ENCODE measurements at regions not wholly inside any gene's neighbourhood (a gene's known extent, or its start where the extent isn't known, plus 50 kb on each side); places are given as distances from the start of the nearest gene placed in this dataset.

DNA sequence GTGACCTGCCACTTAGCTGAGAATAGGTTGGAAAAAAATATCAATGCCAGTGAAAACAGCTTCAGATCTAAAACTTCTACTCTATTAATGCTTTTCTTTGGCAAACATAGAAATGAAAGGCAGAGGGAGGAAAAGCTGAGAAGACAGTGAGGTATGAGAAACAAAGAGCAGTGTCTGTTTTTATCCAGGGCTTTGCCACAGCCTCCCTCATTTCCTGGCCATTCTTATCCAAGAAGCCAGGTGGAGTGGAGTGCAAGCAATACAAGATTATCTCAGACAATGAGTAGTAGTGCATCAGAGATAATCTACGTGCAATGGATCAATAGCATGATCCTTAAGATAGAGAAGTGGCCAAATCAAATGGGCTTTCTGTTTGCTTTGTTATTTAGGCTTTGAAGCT, 808.7 kb upstream of the PIK3C3 start:
- TF ChIP-seq POLR2A (IDR thresholded peaks at IDR 0.05): no peak
- TF ChIP-seq, protein P1, sequence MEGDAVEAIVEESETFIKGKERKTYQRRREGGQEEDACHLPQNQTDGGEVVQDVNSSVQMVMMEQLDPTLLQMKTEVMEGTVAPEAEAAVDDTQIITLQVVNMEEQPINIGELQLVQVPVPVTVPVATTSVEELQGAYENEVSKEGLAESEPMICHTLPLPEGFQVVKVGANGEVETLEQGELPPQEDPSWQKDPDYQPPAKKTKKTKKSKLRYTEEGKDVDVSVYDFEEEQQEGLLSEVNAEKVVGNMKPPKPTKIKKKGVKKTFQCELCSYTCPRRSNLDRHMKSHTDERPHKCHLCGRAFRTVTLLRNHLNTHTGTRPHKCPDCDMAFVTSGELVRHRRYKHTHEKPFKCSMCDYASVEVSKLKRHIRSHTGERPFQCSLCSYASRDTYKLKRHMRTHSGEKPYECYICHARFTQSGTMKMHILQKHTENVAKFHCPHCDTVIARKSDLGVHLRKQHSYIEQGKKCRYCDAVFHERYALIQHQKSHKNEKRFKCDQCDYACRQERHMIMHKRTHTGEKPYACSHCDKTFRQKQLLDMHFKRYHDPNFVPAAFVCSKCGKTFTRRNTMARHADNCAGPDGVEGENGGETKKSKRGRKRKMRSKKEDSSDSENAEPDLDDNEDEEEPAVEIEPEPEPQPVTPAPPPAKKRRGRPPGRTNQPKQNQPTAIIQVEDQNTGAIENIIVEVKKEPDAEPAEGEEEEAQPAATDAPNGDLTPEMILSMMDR (IDR thresholded peaks at IDR 0.05): no peak
